AG09309 (cell line): ENCODE measurements at regions not wholly inside any gene's neighbourhood (a gene's known extent, or its start where the extent isn't known, plus 50 kb on each side); places are given as distances from the start of the nearest gene placed in this dataset.

Experiments
- DNase-seq: peaks from one replicate; pipeline ENCODE4 v3.0.0-alpha.2; 2010; ENCODE audit warnings: low read depth
- H3K4me3 ChIP-seq: 2 replicates; pipeline ENCODE4 v1.5.1; 2011; ENCODE audit warnings: mild to moderate bottlenecking, low read depth, low read length, moderate library complexity; ENCODE audit not compliant: control insufficient read depth
- TF ChIP-seq, protein P1 (sequence below): IDR thresholded peaks from 2 replicates; pipeline ENCODE4 v1.5.1; 2011; ENCODE audit warnings: mild to moderate bottlenecking, low read depth, low read length, inconsistent platforms; ENCODE audit not compliant: insufficient read depth, control insufficient read depth; ENCODE audit errors: missing control alignments

DNA sequence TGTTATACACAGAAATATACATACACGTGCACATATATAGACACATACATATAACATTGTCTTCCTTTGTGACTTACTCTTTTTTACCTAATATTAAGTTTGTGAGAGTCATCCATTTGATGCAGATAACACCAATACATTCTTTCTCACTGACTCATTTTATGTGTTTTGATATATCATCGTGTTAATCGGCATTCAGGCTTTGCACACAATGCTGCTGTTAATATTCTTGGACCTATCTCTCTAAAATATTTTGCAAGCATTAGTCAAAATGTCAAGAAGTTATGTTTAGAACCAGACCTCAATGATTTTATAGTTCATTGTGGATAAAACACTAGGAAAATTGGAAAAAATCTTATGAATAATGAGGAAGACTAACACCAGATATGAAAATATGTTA, 441.1 kb downstream of the LRATD1 start:
- DNase-seq, result peak; percentile 10

DNA sequence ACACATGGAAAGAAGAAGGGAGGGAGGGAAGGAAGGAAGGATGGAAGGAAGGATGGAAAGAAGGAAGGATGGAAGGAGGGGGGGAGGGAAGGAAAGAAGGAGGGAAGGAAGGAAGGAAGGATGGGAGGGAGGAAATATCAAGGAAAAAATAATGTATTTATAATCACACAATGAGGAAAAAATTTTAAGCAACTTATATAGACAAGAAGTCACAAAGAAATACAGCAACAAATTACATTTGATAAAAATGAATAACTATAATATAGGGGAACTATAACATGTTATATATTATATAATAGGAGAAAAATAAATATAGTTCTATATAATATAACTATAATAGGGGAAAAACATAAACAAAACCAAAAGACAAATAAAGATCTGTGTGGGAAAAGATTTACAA, 441.8 kb downstream of the LRATD1 start:
- no peak overlapping the region for H3K4me3 ChIP-seq
- TF ChIP-seq, protein P1, sequence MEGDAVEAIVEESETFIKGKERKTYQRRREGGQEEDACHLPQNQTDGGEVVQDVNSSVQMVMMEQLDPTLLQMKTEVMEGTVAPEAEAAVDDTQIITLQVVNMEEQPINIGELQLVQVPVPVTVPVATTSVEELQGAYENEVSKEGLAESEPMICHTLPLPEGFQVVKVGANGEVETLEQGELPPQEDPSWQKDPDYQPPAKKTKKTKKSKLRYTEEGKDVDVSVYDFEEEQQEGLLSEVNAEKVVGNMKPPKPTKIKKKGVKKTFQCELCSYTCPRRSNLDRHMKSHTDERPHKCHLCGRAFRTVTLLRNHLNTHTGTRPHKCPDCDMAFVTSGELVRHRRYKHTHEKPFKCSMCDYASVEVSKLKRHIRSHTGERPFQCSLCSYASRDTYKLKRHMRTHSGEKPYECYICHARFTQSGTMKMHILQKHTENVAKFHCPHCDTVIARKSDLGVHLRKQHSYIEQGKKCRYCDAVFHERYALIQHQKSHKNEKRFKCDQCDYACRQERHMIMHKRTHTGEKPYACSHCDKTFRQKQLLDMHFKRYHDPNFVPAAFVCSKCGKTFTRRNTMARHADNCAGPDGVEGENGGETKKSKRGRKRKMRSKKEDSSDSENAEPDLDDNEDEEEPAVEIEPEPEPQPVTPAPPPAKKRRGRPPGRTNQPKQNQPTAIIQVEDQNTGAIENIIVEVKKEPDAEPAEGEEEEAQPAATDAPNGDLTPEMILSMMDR, result no peak
- no peak for DNase-seq

More for the DNA sequence above, 441.1 kb downstream of the LRATD1 start:
- H3K4me3 ChIP-seq, result no peak overlapping the region
- TF ChIP-seq, protein P1, result no peak

DNA sequence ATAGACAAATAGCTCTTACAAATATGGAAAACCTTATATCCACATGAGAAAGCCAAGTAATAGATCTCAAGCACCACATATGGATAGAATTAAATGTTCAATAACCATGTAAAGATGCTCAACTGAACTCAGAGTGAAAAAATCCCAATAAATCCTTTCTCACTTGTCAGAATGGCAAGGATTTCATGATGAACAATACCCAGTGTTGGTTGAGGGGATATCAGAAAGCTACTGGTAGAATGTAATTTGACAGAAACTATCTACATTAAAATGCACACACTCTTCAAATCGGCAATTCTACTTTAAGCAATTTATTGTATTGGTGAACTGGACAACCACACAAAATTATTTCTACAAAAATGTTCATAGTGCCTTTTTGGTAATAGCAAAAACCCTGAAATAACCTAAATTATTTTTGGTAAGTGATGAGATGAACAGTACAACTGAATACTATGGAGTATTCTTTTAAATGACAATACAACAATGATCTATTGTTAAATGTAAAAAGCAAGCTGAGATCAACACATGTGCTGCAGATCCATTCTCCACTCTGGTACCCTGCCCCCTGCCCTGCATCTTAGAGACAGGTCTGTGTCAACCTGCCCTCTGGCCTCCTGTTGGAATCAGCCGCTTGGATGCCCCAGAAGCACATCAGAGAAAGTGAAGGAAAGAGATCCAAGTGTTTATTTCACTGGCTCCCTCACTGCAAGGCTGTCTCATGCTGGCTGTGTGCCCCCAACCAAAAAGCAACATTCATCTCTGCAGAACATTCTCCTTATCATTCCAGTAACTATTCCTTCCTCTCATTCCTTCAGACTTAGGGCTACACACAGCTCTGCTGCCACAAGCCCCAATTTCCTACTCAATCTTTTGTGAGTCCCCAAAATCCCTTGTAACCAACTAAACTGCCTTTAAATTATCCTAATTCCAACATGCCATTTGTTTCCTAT, 442.5 kb downstream of the LRATD1 start:
- no peak for DNase-seq
- TF ChIP-seq, protein P1, result no peak
- H3K4me3 ChIP-seq, result no peak overlapping the region

DNA sequence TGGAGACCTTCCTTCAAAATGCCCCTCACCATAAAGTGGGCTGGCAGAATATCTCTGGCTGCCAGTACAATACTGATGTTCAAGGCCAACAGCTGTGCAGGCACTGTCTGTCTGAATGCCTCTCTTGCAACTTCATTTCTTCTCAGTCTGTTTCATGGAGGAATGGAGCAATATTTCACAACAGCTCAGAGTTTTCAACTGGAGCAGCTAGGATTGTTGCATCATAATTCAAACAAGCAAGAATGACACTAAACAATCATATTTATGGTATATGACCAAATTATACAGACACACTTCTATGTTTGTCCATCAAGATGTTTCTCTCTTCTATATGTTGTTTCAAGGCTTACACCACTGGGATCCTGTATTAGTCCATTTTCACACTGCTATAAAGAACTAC, 444.2 kb downstream of the LRATD1 start:
- TF ChIP-seq, protein P1, result no peak
- H3K4me3 ChIP-seq, result no peak overlapping the region
- DNase-seq, result no peak

DNA sequence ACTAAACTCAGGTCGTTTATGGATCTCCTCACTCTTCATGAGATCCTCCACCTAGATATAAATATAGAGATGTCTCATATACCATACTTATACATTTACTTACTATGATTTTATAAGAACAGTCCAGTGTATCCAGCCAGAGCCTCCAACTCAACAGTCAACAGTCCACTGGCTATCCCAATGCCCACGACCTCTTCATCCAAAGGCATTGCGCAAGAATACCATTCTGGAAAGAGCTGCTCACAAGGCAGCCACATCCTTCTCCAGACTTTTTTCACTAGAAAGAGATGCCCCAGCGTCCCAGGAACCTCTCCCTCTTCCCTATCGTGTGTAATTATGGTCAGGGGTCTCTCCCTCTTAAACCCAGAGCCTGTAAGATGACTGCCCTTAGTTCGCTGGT, 448.8 kb downstream of the LRATD1 start:
- H3K4me3 ChIP-seq, result no peak overlapping the region
- DNase-seq, result no peak
- TF ChIP-seq, protein P1, result no peak

DNA sequence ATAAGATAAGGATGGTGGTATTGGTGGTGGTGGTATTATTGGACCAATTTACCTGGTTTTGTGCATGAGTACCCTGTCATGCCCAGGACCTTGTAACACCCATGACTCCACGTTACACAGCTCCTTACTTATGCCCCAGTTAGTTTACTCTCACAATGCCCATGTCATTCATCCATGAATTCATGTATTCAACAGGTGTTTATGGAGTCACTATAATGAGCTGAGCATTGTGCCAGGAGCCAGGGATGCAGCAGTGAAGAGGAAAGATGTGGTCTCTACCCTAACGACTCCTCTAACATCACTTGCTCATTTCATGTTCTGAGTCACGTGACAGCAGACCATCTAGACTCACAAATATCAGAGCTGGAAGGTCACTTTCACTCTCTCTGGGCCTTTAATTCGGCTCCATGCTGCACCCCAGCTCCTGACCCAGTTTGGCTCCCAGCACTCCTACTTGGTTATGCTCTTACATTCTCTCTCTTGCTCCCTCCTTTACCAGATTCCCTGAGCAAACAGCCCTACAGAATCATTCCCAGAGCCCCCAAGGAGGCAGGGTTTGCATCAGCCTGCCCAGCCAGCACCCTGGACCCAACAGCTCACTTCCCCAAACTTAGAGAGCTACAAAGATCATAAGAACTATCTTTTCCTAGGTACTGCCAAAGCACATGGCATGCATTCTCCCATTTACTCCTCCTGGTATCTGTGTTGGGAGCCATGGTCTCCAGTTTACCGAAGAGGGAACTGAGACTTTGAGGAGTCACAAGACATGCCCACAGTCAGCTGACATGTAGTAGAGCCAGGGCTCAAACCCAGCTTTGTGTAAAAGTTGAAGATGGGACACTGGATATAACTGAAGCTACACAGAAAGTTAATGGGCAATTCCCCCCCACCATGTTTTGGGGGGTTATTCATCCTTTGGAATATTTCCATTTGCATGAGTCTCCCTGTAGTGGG, 449.9 kb downstream of the LRATD1 start:
- TF ChIP-seq, protein P1, result no peak
- H3K4me3 ChIP-seq, result no peak overlapping the region
- no peak for DNase-seq
